Neural progenitor cell (in vitro differentiated cells): ENCODE measurements at regions not wholly inside any gene's neighbourhood (a gene's known extent, or its start where the extent isn't known, plus 50 kb on each side); places are given as distances from the start of the nearest gene placed in this dataset.
"Not testable (repeated sequence)": the region's sequence is repeated elsewhere in the genome, so short reads cannot be mapped to it uniquely, and the experiment has no call there.

Source experiments
- DNase-seq: peaks from one replicate; pipeline ENCODE4 v3.0.0-alpha.2; 2016; ENCODE audit warnings: low spot score
- H2AFZ ChIP-seq: fragments of 200-600 bp; sonication (generic); replicated peaks from 2 replicates; pipeline ENCODE4 v1.6.1; 2016; ENCODE audit warnings: antibody characterized with exemption
- H3F3A ChIP-seq: fragments of 200-600 bp; sonication (generic); 2 replicates; pipeline ENCODE4 v1.6.1; 2016; ENCODE audit warnings: antibody characterized with exemption, low read depth
- H3K27ac ChIP-seq: fragments of 200-600 bp; sonication (generic); 2 replicates; pipeline ENCODE4 v1.5.1; 2016; ENCODE audit warnings: mild to moderate bottlenecking
- H3K27me3 ChIP-seq: fragments of 200-600 bp; sonication (generic); 2 replicates; pipeline ENCODE4 v1.6.1; 2016; ENCODE audit warnings: mild to moderate bottlenecking, moderate library complexity
- H3K36me3 ChIP-seq: fragments of 200-600 bp; sonication (generic); 2 replicates; pipeline ENCODE4 v1.5.1; 2016
- H3K4me1 ChIP-seq: fragments of 200-600 bp; sonication (generic); 2 replicates; pipeline ENCODE4 v1.6.1; 2016; ENCODE audit warnings: mixed run types
- H3K4me2 ChIP-seq: fragments of 200-600 bp; sonication (generic); 2 replicates; pipeline ENCODE4 v1.6.1; 2016
- H3K4me3 ChIP-seq: fragments of 200-600 bp; sonication (generic); 2 replicates; pipeline ENCODE4 v1.5.1; 2016
- H3K79me2 ChIP-seq: fragments of 200-600 bp; sonication (generic); 2 replicates; pipeline ENCODE4 v1.6.1; 2016; ENCODE audit warnings: low read depth
- H3K9ac ChIP-seq: fragments of 200-600 bp; sonication (generic); 2 replicates; pipeline ENCODE4 v1.6.1; 2016
- H3K9me3 ChIP-seq: fragments of 200-600 bp; sonication (generic); 2 replicates; pipeline ENCODE4 v1.5.1; 2016; ENCODE audit warnings: low read depth
- H4K20me1 ChIP-seq: fragments of 200-600 bp; sonication (generic); 2 replicates; pipeline ENCODE4 v1.6.1; 2016; ENCODE audit warnings: low read depth
- H3K27ac Mint-ChIP-seq: 3 replicates; pipeline ENCODE4 v1.8.0; 2021; ENCODE audit warnings: mixed read lengths
- H3K27me3 Mint-ChIP-seq: 2 replicates; pipeline ENCODE4 v1.8.0; 2022; ENCODE audit warnings: low read depth, mild to moderate bottlenecking, inconsistent platforms, moderate library complexity, mixed read lengths; ENCODE audit not compliant: insufficient read depth
- H3K36me3 Mint-ChIP-seq: 3 replicates; pipeline ENCODE4 v1.8.0; 2021; ENCODE audit warnings: mixed read lengths
- H3K4me1 Mint-ChIP-seq: 3 replicates; pipeline ENCODE4 v1.8.0; 2021; ENCODE audit warnings: mixed read lengths
- H3K4me3 Mint-ChIP-seq: 3 replicates; pipeline ENCODE4 v1.8.0; 2021; ENCODE audit warnings: mild to moderate bottlenecking, moderate library complexity, mixed read lengths
- H3K9me3 Mint-ChIP-seq: 3 replicates; pipeline ENCODE4 v1.8.0; 2020; ENCODE audit warnings: mixed read lengths
- EZH2 ChIP-seq: fragments of 200-600 bp; sonication (generic); IDR thresholded peaks from 2 replicates; pipeline ENCODE4 v1.6.1; 2017; ENCODE audit warnings: antibody characterized with exemption, mild to moderate bottlenecking, moderate library complexity
- EZH2phosphoT487 ChIP-seq: fragments of 200-600 bp; sonication (generic); IDR thresholded peaks from 2 replicates; pipeline ENCODE4 v1.6.1; 2017; ENCODE audit warnings: antibody characterized with exemption
- TF ChIP-seq, protein P1 (sequence below): fragments of 200-600 bp; sonication (generic); IDR thresholded peaks from 2 replicates; pipeline ENCODE4 v1.5.1; 2017; ENCODE audit warnings: antibody characterized with exemption, mild to moderate bottlenecking

DNA sequence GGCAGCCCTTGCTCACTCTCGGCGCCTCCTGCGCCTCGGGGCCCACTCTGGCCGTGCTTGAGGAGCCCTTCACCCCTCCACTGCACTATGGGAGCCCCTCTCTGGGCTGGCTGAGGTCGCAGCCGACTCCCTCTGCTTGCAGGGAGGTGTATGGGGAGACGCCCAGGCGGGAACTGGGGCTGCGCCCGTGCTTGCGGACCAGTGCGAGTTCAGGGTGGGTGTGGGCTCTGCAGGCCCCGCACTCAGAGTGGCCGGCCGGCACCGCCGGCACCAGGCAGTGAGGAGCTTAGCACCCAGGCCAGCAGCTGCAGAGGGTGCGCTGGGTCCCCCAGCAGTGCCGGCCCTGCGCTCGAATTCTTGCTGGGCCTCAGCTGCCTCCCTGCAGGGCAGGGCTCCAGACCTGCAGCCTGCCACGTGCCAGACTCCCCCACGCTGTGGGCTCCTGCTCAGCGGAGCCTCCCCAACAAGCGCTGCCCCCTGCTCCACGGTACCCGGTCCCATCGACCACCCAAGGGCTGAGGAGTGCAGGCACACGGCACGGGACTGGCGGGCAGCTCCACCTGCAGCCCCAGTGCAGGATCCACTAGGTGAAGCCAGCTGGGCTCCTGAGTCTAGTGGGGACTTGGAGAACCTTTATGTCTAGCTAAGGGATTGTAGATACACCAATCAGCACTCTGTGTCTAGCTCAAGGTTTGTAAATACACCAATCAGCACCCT lies 54.0 kb upstream of the WWC2 start:
- not testable (repeated sequence) for H3K79me2 ChIP-seq, H3K36me3 ChIP-seq, H3K4me3 Mint-ChIP-seq, DNase-seq, H3K4me1 ChIP-seq, H3K4me3 ChIP-seq, H2AFZ ChIP-seq, H3K9me3 ChIP-seq, H4K20me1 ChIP-seq, H3K27me3 Mint-ChIP-seq, H3K9me3 Mint-ChIP-seq, H3K27ac ChIP-seq, H3F3A ChIP-seq, H3K27ac Mint-ChIP-seq, H3K27me3 ChIP-seq, H3K4me1 Mint-ChIP-seq, H3K4me2 ChIP-seq, H3K36me3 Mint-ChIP-seq, H3K9ac ChIP-seq

DNA sequence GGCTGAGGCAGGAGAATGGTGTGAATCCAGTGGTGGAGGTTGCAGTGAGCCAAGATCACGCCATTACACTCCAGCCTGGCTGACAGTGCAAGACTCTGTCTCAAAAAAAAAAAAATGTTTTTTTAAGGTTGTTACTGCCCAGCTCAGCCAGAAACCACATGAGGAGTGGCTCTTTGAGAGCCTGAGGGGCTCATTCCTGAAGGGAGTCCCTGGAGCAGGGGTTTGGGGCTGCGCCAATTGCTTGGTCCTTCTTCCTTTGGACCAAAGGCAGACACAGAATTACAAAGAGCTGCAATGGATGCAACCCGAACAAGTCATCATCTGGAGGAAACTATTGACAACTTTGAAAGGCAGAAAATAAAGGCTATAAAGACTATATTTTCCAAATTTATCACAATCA lies 60.6 kb upstream of the WWC2 start:
- Histone ChIP-seq H3K79me2 (no peaks in the 10 kb centered on the region), H3K4me2 (no peak overlapping the region), H3K27ac (no peak overlapping the region), H4K20me1 (no peaks in the 10 kb centered on the region), H3K36me3 (no peaks in the 10 kb centered on the region), H2AFZ (no peak overlapping the region), H3K9me3 (peaks cover 2% of the 10 kb centered on the region), H3K4me1 (peaks cover 7% of the 10 kb centered on the region), H3F3A (no peaks in the 10 kb centered on the region), H3K4me3 (no peak overlapping the region), H3K27me3 (no peaks in the 10 kb centered on the region), H3K9ac (no peak overlapping the region)
- no peak overlapping the region for H3K27ac Mint-ChIP-seq
- H3K4me1 Mint-ChIP-seq = no peaks in the 10 kb centered on the region
- no peaks in the 10 kb centered on the region for H3K36me3 Mint-ChIP-seq
- H3K9me3 Mint-ChIP-seq = peaks cover 2% of the 10 kb centered on the region
- no peak for TF ChIP-seq EZH2
- H3K4me3 Mint-ChIP-seq = no peak overlapping the region
- H3K27me3 Mint-ChIP-seq = peaks cover 2% of the 10 kb centered on the region
- no peak for DNase-seq

DNA sequence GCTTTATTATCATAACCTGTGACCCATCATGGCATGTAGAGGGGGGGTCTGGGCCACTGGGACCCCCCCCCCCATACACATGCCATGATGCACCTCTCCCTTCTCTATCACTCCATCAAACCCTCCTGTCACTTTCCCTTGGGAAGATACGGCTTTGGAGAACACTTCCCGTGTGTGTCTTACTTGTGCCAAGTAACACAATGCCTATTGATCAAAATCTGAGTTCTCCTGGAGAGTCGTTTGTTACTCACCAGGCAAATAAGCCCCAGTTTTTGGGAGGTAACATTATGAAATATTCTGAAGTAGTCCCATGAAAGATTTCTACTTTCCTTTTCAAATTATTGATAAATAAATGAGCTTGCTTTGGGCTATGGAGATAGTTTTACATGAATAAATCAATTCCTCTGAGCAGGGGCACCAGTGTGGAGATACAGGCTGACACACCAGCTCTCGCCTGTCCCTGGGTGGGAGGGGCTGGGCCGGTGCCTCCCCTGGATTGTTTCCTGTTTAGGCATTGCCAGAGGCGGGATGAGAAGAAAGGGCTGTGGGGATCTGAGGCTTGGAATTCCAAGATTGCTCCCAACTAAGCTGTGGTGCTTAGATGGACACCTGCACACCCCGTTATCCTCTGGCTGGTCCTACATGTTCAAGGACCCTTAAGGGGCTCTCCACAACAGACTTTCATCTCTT lies 63.2 kb upstream of the WWC2 start:
- no peak overlapping the region for H3K9ac ChIP-seq
- DNase-seq = peak; percentile 29
- Mint-ChIP-seq H3K9me3 (no peaks in the 10 kb centered on the region), H3K36me3 (no peaks in the 10 kb centered on the region), H3K4me3 (no peak overlapping the region), H3K27ac (no peak overlapping the region), H3K27me3 (peaks cover 4% of the 10 kb centered on the region), H3K4me1 (no peaks in the 10 kb centered on the region)
- no peak overlapping the region for H3K27ac ChIP-seq
- H3K36me3 ChIP-seq = no peaks in the 10 kb centered on the region
- H3K9me3 ChIP-seq = no peaks in the 10 kb centered on the region
- H3K79me2 ChIP-seq = no peaks in the 10 kb centered on the region
- no peaks in the 10 kb centered on the region for H4K20me1 ChIP-seq
- peak overlapping the region; percentile 36 for H2AFZ ChIP-seq
- no peak overlapping the region for H3K4me2 ChIP-seq
- H3K4me1 ChIP-seq = peaks cover 7% of the 10 kb centered on the region
- no peak overlapping the region for H3K4me3 ChIP-seq
- H3K27me3 ChIP-seq = no peaks in the 10 kb centered on the region
- H3F3A ChIP-seq = no peaks in the 10 kb centered on the region
- TF ChIP-seq EZH2phosphoT487 = no peak
- TF ChIP-seq EZH2 = no peak
- TF ChIP-seq, protein P1, sequence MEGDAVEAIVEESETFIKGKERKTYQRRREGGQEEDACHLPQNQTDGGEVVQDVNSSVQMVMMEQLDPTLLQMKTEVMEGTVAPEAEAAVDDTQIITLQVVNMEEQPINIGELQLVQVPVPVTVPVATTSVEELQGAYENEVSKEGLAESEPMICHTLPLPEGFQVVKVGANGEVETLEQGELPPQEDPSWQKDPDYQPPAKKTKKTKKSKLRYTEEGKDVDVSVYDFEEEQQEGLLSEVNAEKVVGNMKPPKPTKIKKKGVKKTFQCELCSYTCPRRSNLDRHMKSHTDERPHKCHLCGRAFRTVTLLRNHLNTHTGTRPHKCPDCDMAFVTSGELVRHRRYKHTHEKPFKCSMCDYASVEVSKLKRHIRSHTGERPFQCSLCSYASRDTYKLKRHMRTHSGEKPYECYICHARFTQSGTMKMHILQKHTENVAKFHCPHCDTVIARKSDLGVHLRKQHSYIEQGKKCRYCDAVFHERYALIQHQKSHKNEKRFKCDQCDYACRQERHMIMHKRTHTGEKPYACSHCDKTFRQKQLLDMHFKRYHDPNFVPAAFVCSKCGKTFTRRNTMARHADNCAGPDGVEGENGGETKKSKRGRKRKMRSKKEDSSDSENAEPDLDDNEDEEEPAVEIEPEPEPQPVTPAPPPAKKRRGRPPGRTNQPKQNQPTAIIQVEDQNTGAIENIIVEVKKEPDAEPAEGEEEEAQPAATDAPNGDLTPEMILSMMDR = no peak

DNA sequence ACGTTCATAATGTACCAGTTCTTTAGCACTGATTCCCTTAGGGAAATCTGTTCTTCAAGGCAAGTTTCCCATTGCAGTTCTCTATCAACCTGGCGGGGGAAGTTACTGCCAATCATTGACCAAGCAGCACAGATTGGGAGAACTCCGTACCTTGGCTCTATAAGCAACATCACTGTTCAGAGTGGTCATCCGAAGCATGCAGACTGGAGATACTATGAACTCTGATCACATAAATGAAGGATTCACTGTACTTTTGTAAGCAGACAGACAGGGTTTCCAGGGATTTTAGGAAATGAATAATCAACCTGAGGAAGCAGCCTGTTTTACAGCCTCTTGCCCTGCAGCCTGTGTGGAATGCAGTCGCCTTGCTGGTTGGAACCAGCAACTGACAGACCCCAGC lies 63.8 kb upstream of the WWC2 start:
- no peaks in the 10 kb centered on the region for H3K9me3 ChIP-seq
- no peak overlapping the region for H3K27ac Mint-ChIP-seq
- H3K9ac ChIP-seq = no peak overlapping the region
- DNase-seq = no peak
- H3K27me3 ChIP-seq = no peaks in the 10 kb centered on the region
- no peaks in the 10 kb centered on the region for H3F3A ChIP-seq
- no peaks in the 10 kb centered on the region for H3K36me3 ChIP-seq
- H4K20me1 ChIP-seq = no peaks in the 10 kb centered on the region
- H3K4me1 Mint-ChIP-seq = no peaks in the 10 kb centered on the region
- H3K79me2 ChIP-seq = no peaks in the 10 kb centered on the region
- H3K9me3 Mint-ChIP-seq = no peaks in the 10 kb centered on the region
- H3K4me3 ChIP-seq = no peak overlapping the region
- H3K4me1 ChIP-seq = peaks cover 7% of the 10 kb centered on the region
- no peak overlapping the region for H3K4me2 ChIP-seq
- H3K27ac ChIP-seq = no peak overlapping the region
- peaks cover 4% of the 10 kb centered on the region for H3K27me3 Mint-ChIP-seq
- H3K36me3 Mint-ChIP-seq = no peaks in the 10 kb centered on the region
- no peak overlapping the region for H3K4me3 Mint-ChIP-seq
- H2AFZ ChIP-seq = no peak overlapping the region
- TF ChIP-seq EZH2phosphoT487 (no peak), EZH2 (no peak)
- TF ChIP-seq, protein P1 = no peak
